HPDE6-E6E7 (cell line): ENCODE measurements at regions not wholly inside any gene's neighbourhood (a gene's known extent, or its start where the extent isn't known, plus 50 kb on each side); places are given as distances from the start of the nearest gene placed in this dataset.

ENCODE experiments used
- DNase-seq: peaks from one replicate; pipeline ENCODE4 v3.0.0; 2011; ENCODE audit warnings: missing footprints; ENCODE audit errors: extremely low spot score

GRCh38 chr13:106299621-106300020, 235.8 kb downstream of the EFNB2 start:
- DNase-seq, result no peak

GRCh38 chr13:106297283-106297682, 238.2 kb downstream of the EFNB2 start:
- no peak for DNase-seq

GRCh38 chr13:106296723-106297122, 238.7 kb downstream of the EFNB2 start:
- DNase-seq, result no peak

- no peak for DNase-seq
Observed at GRCh38 chr13:106295971-106296370, 239.5 kb downstream of the EFNB2 start.

GRCh38 chr13:106291006-106291405, 244.5 kb downstream of the EFNB2 start:
- DNase-seq, result peak; percentile 52

- no peak for DNase-seq
Observed at GRCh38 chr13:106287351-106287750, 248.1 kb downstream of the EFNB2 start.

GRCh38 chr13:106286811-106287210, 248.7 kb downstream of the EFNB2 start:
- DNase-seq, result no peak

GRCh38 chr13:106284358-106284757, 251.1 kb downstream of the EFNB2 start:
- peak; percentile 7 for DNase-seq

GRCh38 chr13:106281426-106281825, 254.0 kb downstream of the EFNB2 start:
- DNase-seq, result no peak

GRCh38 chr13:106277484-106278154, 257.8 kb downstream of the EFNB2 start:
- no peak for DNase-seq

- peak; percentile 37 for DNase-seq
Observed at GRCh38 chr13:106276876-106277275, 258.6 kb downstream of the EFNB2 start.

- DNase-seq, result no peak
Observed at GRCh38 chr13:106275446-106276032, 259.9 kb downstream of the EFNB2 start.

GRCh38 chr13:106274551-106275203, 260.8 kb downstream of the EFNB2 start:
- DNase-seq, result no peak

GRCh38 chr13:106263801-106264200, 271.7 kb downstream of the EFNB2 start:
- DNase-seq, result no peak

GRCh38 chr13:106262886-106263285, 272.6 kb downstream of the EFNB2 start:
- no peak for DNase-seq

GRCh38 chr13:106261450-106261849, 274.0 kb downstream of the EFNB2 start:
- DNase-seq, result no peak

- DNase-seq, result no peak
Observed at GRCh38 chr13:106260352-106260751, 275.1 kb downstream of the EFNB2 start.

- no peak for DNase-seq
Observed at GRCh38 chr13:106259928-106260327, 275.5 kb downstream of the EFNB2 start.

GRCh38 chr13:106246666-106247188, 288.7 kb downstream of the EFNB2 start:
- DNase-seq, result no peak

- no peak for DNase-seq
Observed at GRCh38 chr13:106246242-106246641, 289.2 kb downstream of the EFNB2 start.

GRCh38 chr13:106243011-106243565, 292.4 kb downstream of the EFNB2 start:
- no peak for DNase-seq
